GM23338 (cell line): ENCODE measurements at regions not wholly inside any gene's neighbourhood (a gene's known extent, or its start where the extent isn't known, plus 50 kb on each side); places are given as distances from the start of the nearest gene placed in this dataset.
"Not testable (repeated sequence)": the region's sequence is repeated elsewhere in the genome, so short reads cannot be mapped to it uniquely, and the experiment has no call there.

ENCODE experiments used
- EZH2 ChIP-seq: fragments of 200-600 bp; sonication (generic); IDR thresholded peaks from one replicate; pipeline ENCODE4 v1.8.0; 2017; ENCODE audit warnings: antibody characterized with exemption, mild to moderate bottlenecking, low read depth; ENCODE audit not compliant: unreplicated experiment
- EZH2phosphoT487 ChIP-seq: fragments of 200-600 bp; sonication (generic); IDR thresholded peaks from one replicate; pipeline ENCODE4 v1.8.1; 2018; ENCODE audit warnings: antibody characterized with exemption; ENCODE audit not compliant: unreplicated experiment
- POLR2AphosphoS5 ChIP-seq: IDR thresholded peaks from 2 replicates; pipeline ENCODE4 v1.6.1; 2016; ENCODE audit warnings: antibody characterized with exemption, low read depth
- ZNF114 ChIP-seq: fragments of 250-450 bp; sonication (Bioruptor Pico); IDR thresholded peaks from 2 replicates; pipeline ENCODE4 v1.5.0; 2020; ENCODE audit warnings: mild to moderate bottlenecking, moderate library complexity
- TF ChIP-seq, protein P1 (sequence below), 2 experiments: fragments of 200-600 bp in 1 of 2; sonication (generic) in 1 of 2; conservative IDR thresholded peaks; 2 replicates each; pipeline versions ENCODE4 v1.5.1 to v1.6.1; 2016 to 2017; ENCODE audit warnings: antibody characterized with exemption in 2 of 2, low read depth in 2 of 2, mild to moderate bottlenecking in 2 of 2, moderate library complexity in 1 of 2
- TF ChIP-seq, protein P2 (sequence below): fragments of 250-450 bp; sonication (Bioruptor Pico); IDR thresholded peaks from 2 replicates; pipeline ENCODE4 v1.5.0; 2020; ENCODE audit warnings: mild to moderate bottlenecking, moderate library complexity

DNA sequence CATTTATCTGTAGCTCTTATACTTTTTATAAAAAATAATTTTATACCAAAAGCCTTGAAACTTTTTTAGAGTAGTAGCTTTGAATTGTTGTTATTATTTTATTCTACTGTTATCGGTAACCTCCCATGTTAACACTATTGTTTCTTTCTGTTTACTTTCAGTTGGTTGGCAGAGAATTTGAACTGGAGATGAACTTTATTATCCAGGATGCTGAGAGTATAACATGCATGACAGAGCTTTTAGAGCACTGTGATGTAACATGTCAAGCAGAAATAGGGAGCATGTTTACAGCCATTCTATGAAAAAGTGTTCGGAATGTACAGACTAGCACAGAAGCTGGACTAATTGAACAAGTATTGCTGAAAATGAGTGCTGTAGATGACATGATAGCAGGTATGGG lies 194.6 kb downstream of the CCDC74A start:
- TF ChIP-seq, protein P1, sequence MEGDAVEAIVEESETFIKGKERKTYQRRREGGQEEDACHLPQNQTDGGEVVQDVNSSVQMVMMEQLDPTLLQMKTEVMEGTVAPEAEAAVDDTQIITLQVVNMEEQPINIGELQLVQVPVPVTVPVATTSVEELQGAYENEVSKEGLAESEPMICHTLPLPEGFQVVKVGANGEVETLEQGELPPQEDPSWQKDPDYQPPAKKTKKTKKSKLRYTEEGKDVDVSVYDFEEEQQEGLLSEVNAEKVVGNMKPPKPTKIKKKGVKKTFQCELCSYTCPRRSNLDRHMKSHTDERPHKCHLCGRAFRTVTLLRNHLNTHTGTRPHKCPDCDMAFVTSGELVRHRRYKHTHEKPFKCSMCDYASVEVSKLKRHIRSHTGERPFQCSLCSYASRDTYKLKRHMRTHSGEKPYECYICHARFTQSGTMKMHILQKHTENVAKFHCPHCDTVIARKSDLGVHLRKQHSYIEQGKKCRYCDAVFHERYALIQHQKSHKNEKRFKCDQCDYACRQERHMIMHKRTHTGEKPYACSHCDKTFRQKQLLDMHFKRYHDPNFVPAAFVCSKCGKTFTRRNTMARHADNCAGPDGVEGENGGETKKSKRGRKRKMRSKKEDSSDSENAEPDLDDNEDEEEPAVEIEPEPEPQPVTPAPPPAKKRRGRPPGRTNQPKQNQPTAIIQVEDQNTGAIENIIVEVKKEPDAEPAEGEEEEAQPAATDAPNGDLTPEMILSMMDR (conservative IDR thresholded peaks at IDR 0.05; ENCODE audit: low read depth in 2 of 2), result not testable (repeated sequence)
- not testable (repeated sequence) for TF ChIP-seq POLR2AphosphoS5; ZNF114 (CRISPR knock-in tag); EZH2phosphoT487; EZH2
- TF ChIP-seq, protein P2, sequence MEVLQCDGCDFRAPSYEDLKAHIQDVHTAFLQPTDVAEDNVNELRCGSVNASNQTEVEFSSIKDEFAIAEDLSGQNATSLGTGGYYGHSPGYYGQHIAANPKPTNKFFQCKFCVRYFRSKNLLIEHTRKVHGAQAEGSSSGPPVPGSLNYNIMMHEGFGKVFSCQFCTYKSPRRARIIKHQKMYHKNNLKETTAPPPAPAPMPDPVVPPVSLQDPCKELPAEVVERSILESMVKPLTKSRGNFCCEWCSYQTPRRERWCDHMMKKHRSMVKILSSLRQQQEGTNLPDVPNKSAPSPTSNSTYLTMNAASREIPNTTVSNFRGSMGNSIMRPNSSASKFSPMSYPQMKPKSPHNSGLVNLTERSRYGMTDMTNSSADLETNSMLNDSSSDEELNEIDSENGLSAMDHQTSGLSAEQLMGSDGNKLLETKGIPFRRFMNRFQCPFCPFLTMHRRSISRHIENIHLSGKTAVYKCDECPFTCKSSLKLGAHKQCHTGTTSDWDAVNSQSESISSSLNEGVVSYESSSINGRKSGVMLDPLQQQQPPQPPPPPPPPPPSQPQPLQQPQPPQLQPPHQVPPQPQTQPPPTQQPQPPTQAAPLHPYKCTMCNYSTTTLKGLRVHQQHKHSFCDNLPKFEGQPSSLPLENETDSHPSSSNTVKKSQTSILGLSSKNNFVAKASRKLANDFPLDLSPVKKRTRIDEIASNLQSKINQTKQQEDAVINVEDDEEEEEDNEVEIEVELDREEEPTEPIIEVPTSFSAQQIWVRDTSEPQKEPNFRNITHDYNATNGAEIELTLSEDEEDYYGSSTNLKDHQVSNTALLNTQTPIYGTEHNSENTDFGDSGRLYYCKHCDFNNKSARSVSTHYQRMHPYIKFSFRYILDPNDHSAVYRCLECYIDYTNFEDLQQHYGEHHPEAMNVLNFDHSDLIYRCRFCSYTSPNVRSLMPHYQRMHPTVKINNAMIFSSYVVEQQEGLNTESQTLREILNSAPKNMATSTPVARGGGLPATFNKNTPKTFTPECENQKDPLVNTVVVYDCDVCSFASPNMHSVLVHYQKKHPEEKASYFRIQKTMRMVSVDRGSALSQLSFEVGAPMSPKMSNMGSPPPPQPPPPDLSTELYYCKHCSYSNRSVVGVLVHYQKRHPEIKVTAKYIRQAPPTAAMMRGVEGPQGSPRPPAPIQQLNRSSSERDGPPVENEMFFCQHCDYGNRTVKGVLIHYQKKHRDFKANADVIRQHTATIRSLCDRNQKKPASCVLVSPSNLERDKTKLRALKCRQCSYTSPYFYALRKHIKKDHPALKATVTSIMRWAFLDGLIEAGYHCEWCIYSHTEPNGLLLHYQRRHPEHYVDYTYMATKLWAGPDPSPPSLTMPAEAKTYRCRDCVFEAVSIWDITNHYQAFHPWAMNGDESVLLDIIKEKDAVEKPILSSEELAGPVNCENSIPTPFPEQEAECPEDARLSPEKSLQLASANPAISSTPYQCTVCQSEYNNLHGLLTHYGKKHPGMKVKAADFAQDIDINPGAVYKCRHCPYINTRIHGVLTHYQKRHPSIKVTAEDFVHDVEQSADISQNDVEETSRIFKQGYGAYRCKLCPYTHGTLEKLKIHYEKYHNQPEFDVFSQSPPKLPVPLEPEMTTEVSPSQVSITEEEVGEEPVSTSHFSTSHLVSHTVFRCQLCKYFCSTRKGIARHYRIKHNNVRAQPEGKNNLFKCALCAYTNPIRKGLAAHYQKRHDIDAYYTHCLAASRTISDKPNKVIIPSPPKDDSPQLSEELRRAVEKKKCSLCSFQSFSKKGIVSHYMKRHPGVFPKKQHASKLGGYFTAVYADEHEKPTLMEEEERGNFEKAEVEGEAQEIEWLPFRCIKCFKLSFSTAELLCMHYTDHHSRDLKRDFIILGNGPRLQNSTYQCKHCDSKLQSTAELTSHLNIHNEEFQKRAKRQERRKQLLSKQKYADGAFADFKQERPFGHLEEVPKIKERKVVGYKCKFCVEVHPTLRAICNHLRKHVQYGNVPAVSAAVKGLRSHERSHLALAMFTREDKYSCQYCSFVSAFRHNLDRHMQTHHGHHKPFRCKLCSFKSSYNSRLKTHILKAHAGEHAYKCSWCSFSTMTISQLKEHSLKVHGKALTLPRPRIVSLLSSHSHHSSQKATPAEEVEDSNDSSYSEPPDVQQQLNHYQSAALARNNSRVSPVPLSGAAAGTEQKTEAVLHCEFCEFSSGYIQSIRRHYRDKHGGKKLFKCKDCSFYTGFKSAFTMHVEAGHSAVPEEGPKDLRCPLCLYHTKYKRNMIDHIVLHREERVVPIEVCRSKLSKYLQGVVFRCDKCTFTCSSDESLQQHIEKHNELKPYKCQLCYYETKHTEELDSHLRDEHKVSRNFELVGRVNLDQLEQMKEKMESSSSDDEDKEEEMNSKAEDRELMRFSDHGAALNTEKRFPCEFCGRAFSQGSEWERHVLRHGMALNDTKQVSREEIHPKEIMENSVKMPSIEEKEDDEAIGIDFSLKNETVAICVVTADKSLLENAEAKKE (CRISPR knock-in tag), result not testable (repeated sequence)
